Activated B cell treated with CpG ODN at 0.5 μM for 24 hours (primary cell): ENCODE measurements at regions not wholly inside any gene's neighbourhood (a gene's known extent, or its start where the extent isn't known, plus 50 kb on each side); places are given as distances from the start of the nearest gene placed in this dataset.

Experiments used
- ATAC-seq: fragments of 200-7000 bp; cut with Tn5 transposase; one replicate; pipeline ENCODE4 v1.10.0; 2021; ENCODE audit warnings: low read depth, mild to moderate bottlenecking, moderate library complexity
- CTCF ChIA-PET: fragments of 350-600 bp; sonication (Branson Sonifier 250); formaldehyde crosslinking; loops from one replicate; lab custom pipeline; 2021; ENCODE audit warnings: antibody characterized with exemption; lab: Charles Lee
- POLR2A ChIA-PET: fragments of 350-600 bp; sonication (Branson Sonifier 250); formaldehyde crosslinking; loops from one replicate; lab custom pipeline; 2021; ENCODE audit warnings: antibody characterized with exemption; lab: Charles Lee
- DNase-seq: peaks from one replicate; pipeline ENCODE4 v3.0.0; 2022
- H3K27ac Mint-ChIP-seq: one replicate; pipeline ENCODE4 v1.8.0; 2020; ENCODE audit warnings: mixed read lengths
- H3K27me3 Mint-ChIP-seq: one replicate; pipeline ENCODE4 v1.8.0; 2021; ENCODE audit warnings: mixed read lengths
- H3K36me3 Mint-ChIP-seq: one replicate; pipeline ENCODE4 v1.8.0; 2021; ENCODE audit warnings: low read depth, mixed read lengths
- H3K4me1 Mint-ChIP-seq: one replicate; pipeline ENCODE4 v1.8.0; 2021; ENCODE audit warnings: mixed read lengths
- H3K4me3 Mint-ChIP-seq: one replicate; pipeline ENCODE4 v1.8.0; 2020; ENCODE audit warnings: mild to moderate bottlenecking, mixed read lengths
- H3K9me3 Mint-ChIP-seq: one replicate; pipeline ENCODE4 v1.8.0; 2020; ENCODE audit warnings: mixed read lengths
- CTCF ChIP-seq: fragments of 200-600 bp; IDR thresholded peaks from one replicate; pipeline ENCODE4 v1.8.0; 2022; ENCODE audit warnings: antibody characterized with exemption, mild to moderate bottlenecking
- intact Hi-C: fragments of 100-400 bp; cut with micrococcal nuclease; formaldehyde crosslinking; loops from one replicate; pipeline ENCODE4 v1.15.1; 2024

GRCh38 chr17:79280866-79281572 lies 206.4 kb downstream of the ENGASE start:
- ATAC-seq (no peak), DNase-seq (no peak)
- no peak for TF ChIP-seq CTCF
- Mint-ChIP-seq H3K36me3 (no peaks in the 10 kb centered on the region), H3K4me3 (no peak overlapping the region), H3K9me3 (no peaks in the 10 kb centered on the region), H3K4me1 (no peaks in the 10 kb centered on the region), H3K27ac (no peak overlapping the region), H3K27me3 (peaks cover 12% of the 10 kb centered on the region)
- POLR2A ChIA-PET: no interaction called here
- CTCF ChIA-PET: no interaction called here
- intact Hi-C loops: no loop called here

GRCh38 chr17:79280010-79280409 lies 205.4 kb downstream of the ENGASE start:
- intact Hi-C loops: no loop called here
- ATAC-seq: no peak
- no peak overlapping the region for H3K4me3 Mint-ChIP-seq
- H3K36me3 Mint-ChIP-seq: no peaks in the 10 kb centered on the region
- DNase-seq: no peak
- no peaks in the 10 kb centered on the region for H3K4me1 Mint-ChIP-seq
- POLR2A ChIA-PET: no interaction called here
- CTCF ChIA-PET: no interaction called here
- peaks cover 16% of the 10 kb centered on the region for H3K27me3 Mint-ChIP-seq
- no peak overlapping the region for H3K27ac Mint-ChIP-seq
- no peaks in the 10 kb centered on the region for H3K9me3 Mint-ChIP-seq
- TF ChIP-seq CTCF: no peak

GRCh38 chr17:79279320-79279719 lies 204.7 kb downstream of the ENGASE start:
- CTCF ChIA-PET: no interaction called here
- no peaks in the 10 kb centered on the region for H3K9me3 Mint-ChIP-seq
- intact Hi-C loops: no loop called here
- ATAC-seq (no peak), DNase-seq (no peak)
- no peak overlapping the region for H3K4me3 Mint-ChIP-seq
- POLR2A ChIA-PET: no interaction called here
- H3K4me1 Mint-ChIP-seq: no peaks in the 10 kb centered on the region
- no peaks in the 10 kb centered on the region for H3K36me3 Mint-ChIP-seq
- H3K27me3 Mint-ChIP-seq: peaks cover 15% of the 10 kb centered on the region
- no peak for TF ChIP-seq CTCF
- no peak overlapping the region for H3K27ac Mint-ChIP-seq

- H3K36me3 Mint-ChIP-seq: no peaks in the 10 kb centered on the region
- CTCF ChIA-PET: no interaction called here
- no peak for ATAC-seq
- no peaks in the 10 kb centered on the region for H3K4me1 Mint-ChIP-seq
- intact Hi-C loops: no loop called here
- no peak for TF ChIP-seq CTCF
- POLR2A ChIA-PET: no interaction called here
- H3K9me3 Mint-ChIP-seq: no peaks in the 10 kb centered on the region
- H3K4me3 Mint-ChIP-seq: no peak overlapping the region
- H3K27ac Mint-ChIP-seq: no peak overlapping the region
- H3K27me3 Mint-ChIP-seq: peaks cover 14% of the 10 kb centered on the region
- no peak for DNase-seq
These were observed 202.2 kb downstream of the ENGASE start for GRCh38 chr17:79276821-79277220.

GRCh38 chr17:79273660-79274059 lies 199.0 kb downstream of the ENGASE start:
- intact Hi-C loops: no loop called here
- ChIA-PET POLR2A (no interaction called here), CTCF (no interaction called here)
- ATAC-seq (no peak), DNase-seq (no peak)
- peaks cover 28% of the 10 kb centered on the region for H3K27me3 Mint-ChIP-seq
- H3K4me3 Mint-ChIP-seq: no peak overlapping the region
- no peak overlapping the region for H3K27ac Mint-ChIP-seq
- no peaks in the 10 kb centered on the region for H3K36me3 Mint-ChIP-seq
- no peak for TF ChIP-seq CTCF
- no peaks in the 10 kb centered on the region for H3K4me1 Mint-ChIP-seq
- no peaks in the 10 kb centered on the region for H3K9me3 Mint-ChIP-seq
